Aorta (tissue), 5 donors: ENCODE measurements at regions not wholly inside any gene's neighbourhood (a gene's known extent, or its start where the extent isn't known, plus 50 kb on each side); places are given as distances from the start of the nearest gene placed in this dataset.

ENCODE experiments used
- ATAC-seq: fragments of 200-7000 bp; cut with Tn5 transposase; one replicate; pipeline ENCODE4 v1.9.1; 2022; ENCODE audit warnings: moderate library complexity; ENCODE audit not compliant: low FRiP score
- DNase-seq, 2 donors: peaks; one replicate each; pipeline ENCODE4 v3.0.0-alpha.2; 2020
- H3K27ac ChIP-seq, 2 donors: one replicate each; pipeline ENCODE4 v1.5.1; 2013; ENCODE audit warnings: low read length in 2 of 2, mild to moderate bottlenecking in 2 of 2, moderate library complexity in 2 of 2, control low read depth in 1 of 2, inconsistent platforms in 1 of 2, low read depth in 1 of 2
- H3K27me3 ChIP-seq, 2 donors: one replicate each; pipeline ENCODE4 v1.6.1; 2013; ENCODE audit warnings: control low read depth in 1 of 2, low read length in 1 of 2, mild to moderate bottlenecking in 1 of 2, moderate library complexity in 1 of 2; ENCODE audit not compliant: insufficient read depth in 2 of 2, control insufficient read depth in 1 of 2
- H3K36me3 ChIP-seq, 2 donors: one replicate each; pipeline ENCODE4 v1.6.1; 2013; ENCODE audit warnings: control low read depth in 1 of 2, low read length in 1 of 2, mild to moderate bottlenecking in 1 of 2; ENCODE audit not compliant: insufficient read depth in 2 of 2, control insufficient read depth in 1 of 2
- H3K4me1 ChIP-seq, 2 donors: one replicate each; pipeline ENCODE4 v1.6.1; 2013; ENCODE audit warnings: low read length in 2 of 2, control low read depth in 1 of 2, mild to moderate bottlenecking in 1 of 2, moderate library complexity in 1 of 2; ENCODE audit not compliant: insufficient read depth in 2 of 2, control insufficient read depth in 1 of 2
- H3K4me3 ChIP-seq, 2 donors: one replicate each; pipeline ENCODE4 v1.5.1; 2013; ENCODE audit warnings: low read length in 2 of 2, control low read depth in 1 of 2, mild to moderate bottlenecking in 1 of 2
- H3K9me3 ChIP-seq: one replicate; pipeline ENCODE4 v1.6.1; 2013; ENCODE audit warnings: mild to moderate bottlenecking, low read length; ENCODE audit not compliant: control insufficient read depth
- WGBS, 2 donors: extraction: QIAGEN DNeasy Blood & Tissue Kit; methylation state at CpG; one replicate each; pipeline ENCODE4 v1.1.7; 2013; 5-methylcytosine and 5-hydroxymethylcytosine counted together
- intact Hi-C, 2 donors: fragments of 100-400 bp; cut with DNase I; formaldehyde crosslinking; loops; one replicate each; pipeline versions ENCODE4 v1.14.2 to v1.15.0; 2022
- donor health status: healthy with polysubstance abuse.
- donor health status: Bipolar disorder and iron deficiency.
- donor health status: DM: no; HTN: no; CAD: no.
- donor health status: DM: no; HTN: no; CAD: no.
- donor health status: DM: yes; HTN: yes; CAD: no.

- Histone ChIP-seq H3K27ac (no peak overlapping the region), H3K4me1 (no peaks in the 10 kb centered on the region), H3K4me3 (no peak overlapping the region), H3K36me3 (no peaks in the 10 kb centered on the region), H3K9me3 (no peaks in the 10 kb centered on the region), H3K27me3 (no peaks in the 10 kb centered on the region)
- peak; percentile 63 for ATAC-seq
- intact Hi-C loops = loop anchor here in 1 of 2 donors (5.0 to 10.0 kb wide), 2 partner anchors 1339 to 1592 kb away; no protein-coding TSS in a partner anchor
- peak; percentile 57 to 73 for DNase-seq
- 30 to 31% methylated on average over 13 of the region's 13 CpGs for whole genome bisulfite sequencing, 2 donors
Observed at GRCh38 chr2:180125245-180125962, 118.3 kb upstream of the CWC22 start.

DNA sequence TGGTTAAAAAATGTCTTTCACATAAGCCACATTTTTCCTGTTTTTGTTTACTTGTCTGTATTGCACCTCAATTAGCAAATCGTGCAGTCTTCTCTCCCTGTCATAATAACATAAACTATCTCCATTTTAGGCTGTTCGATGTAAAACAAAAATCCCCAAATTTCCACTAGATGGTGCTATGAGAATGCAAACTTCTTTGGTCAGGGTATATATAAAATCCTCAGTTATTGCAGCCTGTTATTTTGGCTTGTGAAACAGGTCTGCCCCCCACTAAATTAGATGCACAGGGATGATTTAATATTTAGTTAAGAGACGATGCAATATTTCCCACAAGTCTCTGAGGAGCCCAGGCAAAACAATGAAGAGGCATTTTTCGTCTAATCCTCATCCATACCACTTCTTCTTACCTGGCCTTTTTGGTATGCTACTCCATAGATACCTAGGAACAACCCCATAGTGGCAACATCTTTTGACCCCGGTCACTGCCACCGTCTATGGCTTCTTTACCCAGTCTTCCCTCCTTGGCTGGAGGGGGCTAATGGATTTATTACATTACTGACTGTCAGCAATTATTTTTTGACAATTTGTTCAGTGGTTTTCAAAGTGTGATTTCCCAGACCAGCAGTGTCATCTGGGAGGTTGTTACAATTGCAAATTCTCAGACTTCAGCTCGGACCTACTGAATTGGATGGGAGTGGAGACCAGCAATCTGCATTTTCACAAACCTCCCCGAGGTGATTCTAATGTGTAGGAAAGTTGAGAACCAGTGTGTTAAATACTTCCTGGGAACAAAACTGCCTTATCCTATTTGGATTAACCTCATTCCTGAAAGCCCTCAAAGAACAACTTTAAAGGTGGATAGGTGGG lies 117.4 kb upstream of the CWC22 start:
- H3K36me3 ChIP-seq = no peaks in the 10 kb centered on the region
- DNase-seq (no peak), ATAC-seq (peak; percentile 68)
- no peaks in the 10 kb centered on the region for H3K9me3 ChIP-seq
- no peaks in the 10 kb centered on the region for H3K4me1 ChIP-seq
- intact Hi-C loops = loop anchor here in 1 of 2 donors (5.0 to 10.0 kb wide), 2 partner anchors 1340 to 1593 kb away; no protein-coding TSS in a partner anchor
- 17% methylated on average over 8 of the region's 8 CpGs for WGBS, 2 donors
- H3K27me3 ChIP-seq = no peaks in the 10 kb centered on the region
- no peak overlapping the region for H3K27ac ChIP-seq
- H3K4me3 ChIP-seq = no peak overlapping the region

DNA sequence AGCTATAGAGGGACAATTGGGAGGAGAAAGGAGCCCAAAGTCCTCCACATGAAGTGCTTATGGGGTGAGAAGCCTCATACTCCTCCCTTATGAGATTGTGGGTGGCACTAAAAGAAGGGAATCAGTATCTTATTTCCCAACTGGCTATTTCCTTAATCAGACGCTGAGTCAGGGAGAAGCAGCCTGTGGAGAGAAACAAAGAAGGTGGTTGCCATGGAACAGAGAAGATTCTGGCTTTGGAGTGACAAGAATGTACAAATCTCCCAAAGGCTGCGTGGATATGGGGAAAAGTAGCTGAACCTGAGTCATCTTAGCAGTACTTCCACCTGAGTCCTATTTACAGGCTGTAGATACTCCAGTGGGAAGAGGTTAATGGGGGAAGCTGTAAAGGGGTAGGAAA lies 115.8 kb upstream of the CWC22 start:
- no peak overlapping the region for H3K27ac ChIP-seq
- no peaks in the 10 kb centered on the region for H3K4me1 ChIP-seq
- no peaks in the 10 kb centered on the region for H3K36me3 ChIP-seq
- ATAC-seq = no peak
- no peaks in the 10 kb centered on the region for H3K9me3 ChIP-seq
- 63 to 65% methylated on average over 2 of the region's 2 CpGs for WGBS, 2 donors
- H3K4me3 ChIP-seq = no peak overlapping the region
- no peak for DNase-seq
- H3K27me3 ChIP-seq = no peaks in the 10 kb centered on the region
- intact Hi-C loops = loop anchor here in 1 of 2 donors (10.0 kb wide), 1 partner anchor 1342 kb away; no protein-coding TSS in a partner anchor

- no peaks in the 10 kb centered on the region for H3K36me3 ChIP-seq
- no peak for ATAC-seq
- 69 to 75% methylated on average over 2 of the region's 2 CpGs for WGBS, 2 donors
Observed at GRCh38 chr2:180115675-180116074, 108.6 kb upstream of the CWC22 start.

DNA sequence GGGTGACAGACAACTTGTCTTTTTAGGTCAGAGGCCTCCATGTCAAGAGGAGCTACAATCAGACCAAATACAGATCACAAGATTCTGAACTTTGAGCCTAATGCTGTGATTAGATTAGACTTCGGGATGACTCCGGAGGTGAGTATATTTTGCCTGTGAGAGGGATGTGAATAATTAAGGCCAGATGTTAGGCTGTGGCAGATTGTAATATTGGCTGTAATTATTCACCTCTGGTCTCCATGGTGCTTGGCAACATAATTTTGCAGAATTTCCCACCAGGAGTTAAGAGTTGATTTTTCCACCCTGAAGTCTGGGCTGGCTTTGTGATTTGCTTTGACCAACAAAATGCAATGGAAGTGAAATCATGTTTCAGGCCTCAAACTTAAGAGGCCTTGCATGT lies 108.2 kb upstream of the CWC22 start:
- no peaks in the 10 kb centered on the region for H3K9me3 ChIP-seq
- H3K36me3 ChIP-seq = no peaks in the 10 kb centered on the region
- WGBS, 2 donors = 80 to 86% methylated on average over 2 of the region's 2 CpGs
- H3K4me1 ChIP-seq = no peaks in the 10 kb centered on the region
- no peak overlapping the region for H3K4me3 ChIP-seq
- H3K27me3 ChIP-seq = no peaks in the 10 kb centered on the region
- no peak overlapping the region for H3K27ac ChIP-seq
- ATAC-seq = no peak
- intact Hi-C loops = no loop called here
- no peak for DNase-seq

More at GRCh38 chr2:180115675-180116074, 108.6 kb upstream of the CWC22 start:
- H3K27me3 ChIP-seq = no peaks in the 10 kb centered on the region
- no peaks in the 10 kb centered on the region for H3K9me3 ChIP-seq
- no peak overlapping the region for H3K27ac ChIP-seq
- no peaks in the 10 kb centered on the region for H3K4me1 ChIP-seq
- intact Hi-C loops = no loop called here
- H3K4me3 ChIP-seq = no peak overlapping the region
- no peak for DNase-seq

DNA sequence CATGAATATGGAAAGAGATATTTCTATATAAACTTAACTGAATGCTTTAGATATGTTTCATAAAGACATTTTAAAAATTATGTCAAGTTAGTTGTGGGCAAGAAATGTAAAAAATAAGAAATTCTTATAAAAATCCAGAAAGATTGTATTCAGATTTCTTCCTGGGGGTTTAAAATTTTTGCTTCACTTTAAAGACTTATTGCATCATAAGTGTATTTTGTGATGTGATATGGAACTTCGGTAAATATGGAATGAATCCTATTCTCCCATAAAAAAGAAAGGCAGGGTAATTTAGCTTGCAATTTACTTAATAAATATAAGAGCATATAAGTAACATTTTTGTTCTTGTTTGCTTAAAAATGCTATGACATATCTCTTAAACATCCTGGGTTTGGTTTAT lies 104.8 kb upstream of the CWC22 start:
- Histone ChIP-seq H3K4me1 (no peaks in the 10 kb centered on the region), H3K36me3 (no peaks in the 10 kb centered on the region), H3K27ac (no peak overlapping the region), H3K4me3 (no peak overlapping the region), H3K27me3 (no peaks in the 10 kb centered on the region), H3K9me3 (no peaks in the 10 kb centered on the region)
- WGBS, 2 donors = 73 to 83% methylated on average over 1 of the region's 1 CpG
- DNase-seq = no peak
- ATAC-seq = no peak
- intact Hi-C loops = no loop called here

- H3K27me3 ChIP-seq = no peaks in the 10 kb centered on the region
- ATAC-seq = no peak
- no peak overlapping the region for H3K27ac ChIP-seq
- H3K9me3 ChIP-seq = no peaks in the 10 kb centered on the region
- no peak overlapping the region for H3K4me3 ChIP-seq
- no peak for DNase-seq
- H3K36me3 ChIP-seq = no peaks in the 10 kb centered on the region
- no peaks in the 10 kb centered on the region for H3K4me1 ChIP-seq
- 88 to 92% methylated on average over 6 of the region's 6 CpGs for WGBS, 2 donors
- intact Hi-C loops = no loop called here
Observed at GRCh38 chr2:180110469-180110868, 103.4 kb upstream of the CWC22 start.

DNA sequence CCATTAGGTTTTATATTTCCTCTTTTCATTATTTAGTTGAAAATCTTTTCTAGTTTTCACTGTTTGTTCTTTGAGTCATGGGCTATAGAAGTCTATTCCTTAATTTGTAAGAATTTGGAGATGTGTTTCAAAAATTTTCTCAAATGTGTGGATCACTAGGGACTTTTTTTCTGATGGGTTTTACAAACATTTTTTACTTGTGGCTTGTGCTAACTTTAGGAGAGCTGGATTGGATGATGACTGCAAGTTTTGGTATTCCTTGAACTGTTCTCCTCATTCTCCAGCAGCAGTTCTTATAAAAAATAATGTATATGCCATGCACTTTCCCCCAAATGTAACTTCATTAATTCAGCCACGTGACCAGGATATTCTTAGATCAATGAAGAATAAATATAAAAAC lies 94.7 kb upstream of the CWC22 start:
- H3K27ac ChIP-seq = no peak overlapping the region
- intact Hi-C loops = no loop called here
- no peak for ATAC-seq
- WGBS, 2 donors = 30 to 48% methylated on average over 1 of the region's 1 CpG
- no peaks in the 10 kb centered on the region for H3K27me3 ChIP-seq
- no peak for DNase-seq
- H3K4me3 ChIP-seq = no peak overlapping the region
- no peaks in the 10 kb centered on the region for H3K4me1 ChIP-seq
- no peaks in the 10 kb centered on the region for H3K36me3 ChIP-seq
- no peaks in the 10 kb centered on the region for H3K9me3 ChIP-seq
